ENCODE measurements at regions not wholly inside any gene's neighbourhood (a gene's known extent, or its start where the extent isn't known, plus 50 kb on each side); places are given as distances from the start of the nearest gene placed in this dataset.

- TF ChIP-seq POLR2A (IDR thresholded peaks at IDR 0.05; ENCODE audit: low read depth, low read length) = no peak
- TF ChIP-seq CTCF (IDR thresholded peaks at IDR 0.05; ENCODE audit: extremely low read depth in 1 of 2, insufficient read depth in 1 of 2, low read depth in 1 of 2, low read length in 2 of 2) = no peak
- TF ChIP-seq POLR2AphosphoS5 (IDR thresholded peaks at IDR 0.05; ENCODE audit: insufficient read depth, low read depth, low read length) = no peak
- no peak for TF ChIP-seq JUN (IDR thresholded peaks at IDR 0.05; ENCODE audit: borderline replicate concordance, insufficient read depth, insufficient read length, low read depth)
- TF ChIP-seq MAX (IDR thresholded peaks at IDR 0.05; ENCODE audit: insufficient read depth, insufficient read length) = no peak
Measured at GRCh38 chr12:46920499-46920898, 94.7 kb upstream of the SLC38A4 start.

Data from endothelial cell of umbilical vein (primary cell).